NOMO-1 (cell line): ENCODE measurements at regions not wholly inside any gene's neighbourhood (a gene's known extent, or its start where the extent isn't known, plus 50 kb on each side); places are given as distances from the start of the nearest gene placed in this dataset.
A peak's percentile ranks its signal among the peaks of the same experiment; 100 is the strongest.

Experiments
- DNase-seq, 2 experiments: peaks; one replicate each; lab custom pipeline; 2025; ENCODE audit not compliant: unreplicated experiment in 2 of 2; lab: John Stamatoyannopoulos, UW

DNA sequence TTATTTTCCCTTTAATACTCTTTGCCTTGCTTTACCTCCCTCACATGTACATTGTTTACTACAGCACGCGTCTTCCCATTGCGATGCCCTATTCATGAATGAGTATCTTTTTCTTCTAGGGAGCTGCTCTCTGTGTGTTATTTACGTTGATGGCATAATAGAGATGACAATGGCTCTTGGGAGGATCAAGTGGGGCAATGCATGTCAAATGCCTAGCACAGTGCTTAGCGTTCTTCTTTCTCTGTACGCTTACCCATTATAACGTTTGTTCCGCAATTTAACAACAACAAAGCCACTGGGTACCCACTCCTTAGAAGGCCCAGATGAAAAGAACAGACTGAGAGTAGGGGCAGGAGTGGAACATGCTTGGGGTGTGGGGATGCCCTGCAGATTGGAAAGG is 271.6 kb upstream of the TNRC6C start:
- no peak for DNase-seq

DNA sequence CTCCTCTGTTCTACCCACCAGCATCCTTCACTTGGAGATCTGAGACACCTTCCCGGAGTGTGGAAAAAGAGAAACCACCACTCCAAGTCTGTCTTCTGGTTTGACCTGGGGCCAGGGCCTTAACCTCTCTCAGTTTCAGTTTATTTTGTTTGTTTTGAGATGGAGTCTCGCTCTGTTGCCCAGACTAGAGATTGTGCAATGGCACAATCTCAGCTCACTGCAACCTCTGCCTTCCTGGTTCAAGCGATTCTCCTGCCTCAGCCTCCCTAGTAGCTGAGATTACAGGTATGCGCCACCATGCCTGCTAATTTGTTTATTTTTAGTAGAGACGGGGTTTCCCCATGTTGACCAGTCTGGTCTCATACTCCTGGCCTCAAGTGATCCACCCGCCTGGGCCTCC is 271.1 kb upstream of the TNRC6C start:
- DNase-seq: no peak

DNA sequence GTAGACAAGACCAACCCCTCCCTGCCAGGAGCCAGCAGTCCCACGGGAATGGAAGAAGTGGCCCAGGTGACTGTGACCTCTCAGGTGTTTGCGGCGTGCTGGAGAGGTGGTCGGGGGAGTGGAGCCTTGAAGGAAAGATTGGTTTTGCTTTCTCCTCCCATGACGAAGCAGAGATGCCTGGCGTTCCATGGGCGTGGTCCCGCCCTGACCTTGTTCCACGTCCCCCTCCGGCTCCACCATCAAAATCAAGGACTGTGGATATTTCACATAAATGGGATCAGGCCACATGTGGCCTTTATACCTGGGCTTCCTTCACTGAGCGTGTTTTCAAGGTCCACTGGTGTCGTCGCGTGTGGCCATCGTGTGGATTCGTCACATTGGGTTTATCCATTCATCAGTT is 270.6 kb upstream of the TNRC6C start:
- DNase-seq: no peak

DNA sequence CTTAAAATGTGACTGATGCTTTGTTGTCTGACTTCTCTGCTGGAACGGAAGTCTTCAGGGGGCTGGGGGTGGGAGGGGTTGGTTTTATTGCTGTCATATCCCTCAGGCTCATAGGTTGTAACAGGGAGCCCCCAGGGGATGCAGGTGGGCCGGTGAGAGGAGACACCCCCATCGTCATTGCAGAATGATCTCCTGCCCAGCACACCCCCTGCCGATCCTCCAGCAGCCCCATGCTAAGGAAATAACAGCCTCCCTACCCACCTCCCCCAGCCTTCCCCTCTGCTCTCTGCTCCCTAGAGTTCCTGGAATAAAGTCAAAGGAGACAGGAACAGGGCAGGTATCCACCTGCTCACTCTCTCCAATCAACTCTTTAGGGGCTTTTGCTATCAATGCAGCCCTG is 270.1 kb upstream of the TNRC6C start:
- no peak for DNase-seq

DNA sequence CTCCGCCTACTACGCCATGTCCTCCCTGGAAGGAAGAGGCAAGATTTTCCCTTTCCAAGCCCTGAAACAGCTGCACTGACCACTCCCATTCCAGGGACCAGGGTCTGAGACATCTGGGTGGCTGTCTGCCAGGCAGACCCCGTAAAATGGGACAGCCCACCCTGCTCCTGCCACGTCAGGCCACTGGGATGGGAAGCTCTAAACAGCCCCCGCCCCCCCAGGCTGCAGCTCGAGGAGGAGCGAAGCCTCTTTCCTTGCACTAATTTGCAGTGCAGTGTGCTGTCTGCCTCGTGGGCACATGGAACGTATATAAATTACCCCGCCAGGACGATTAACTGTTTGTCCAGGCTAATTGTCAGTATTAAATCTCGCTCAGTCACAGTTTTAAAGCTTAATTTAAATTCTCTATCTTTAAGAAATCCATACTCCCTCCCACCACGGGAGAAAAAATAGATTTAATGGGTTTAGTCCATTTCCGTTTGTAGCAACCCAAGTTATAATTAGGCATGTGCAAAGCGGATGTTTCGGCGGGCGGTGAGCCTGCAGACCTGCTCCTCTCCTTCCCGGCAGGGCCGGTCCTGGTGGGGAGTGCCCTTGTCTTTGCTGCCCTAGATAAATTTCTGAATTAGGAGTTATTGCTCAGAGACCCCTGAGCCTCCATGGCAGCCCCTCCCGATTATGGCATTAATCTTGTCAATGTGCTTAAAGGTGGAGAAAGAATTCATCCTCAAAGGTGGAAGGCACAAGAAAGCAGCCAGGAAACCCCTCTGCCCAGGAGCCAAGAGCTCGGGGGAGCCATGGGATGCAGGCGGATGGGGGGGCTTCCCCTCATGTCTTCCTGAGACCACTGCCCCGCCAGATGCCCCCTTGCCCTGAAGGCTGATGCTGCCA is 268.0 kb upstream of the TNRC6C start:
- peak; percentile 84 to 89 for DNase-seq

DNA sequence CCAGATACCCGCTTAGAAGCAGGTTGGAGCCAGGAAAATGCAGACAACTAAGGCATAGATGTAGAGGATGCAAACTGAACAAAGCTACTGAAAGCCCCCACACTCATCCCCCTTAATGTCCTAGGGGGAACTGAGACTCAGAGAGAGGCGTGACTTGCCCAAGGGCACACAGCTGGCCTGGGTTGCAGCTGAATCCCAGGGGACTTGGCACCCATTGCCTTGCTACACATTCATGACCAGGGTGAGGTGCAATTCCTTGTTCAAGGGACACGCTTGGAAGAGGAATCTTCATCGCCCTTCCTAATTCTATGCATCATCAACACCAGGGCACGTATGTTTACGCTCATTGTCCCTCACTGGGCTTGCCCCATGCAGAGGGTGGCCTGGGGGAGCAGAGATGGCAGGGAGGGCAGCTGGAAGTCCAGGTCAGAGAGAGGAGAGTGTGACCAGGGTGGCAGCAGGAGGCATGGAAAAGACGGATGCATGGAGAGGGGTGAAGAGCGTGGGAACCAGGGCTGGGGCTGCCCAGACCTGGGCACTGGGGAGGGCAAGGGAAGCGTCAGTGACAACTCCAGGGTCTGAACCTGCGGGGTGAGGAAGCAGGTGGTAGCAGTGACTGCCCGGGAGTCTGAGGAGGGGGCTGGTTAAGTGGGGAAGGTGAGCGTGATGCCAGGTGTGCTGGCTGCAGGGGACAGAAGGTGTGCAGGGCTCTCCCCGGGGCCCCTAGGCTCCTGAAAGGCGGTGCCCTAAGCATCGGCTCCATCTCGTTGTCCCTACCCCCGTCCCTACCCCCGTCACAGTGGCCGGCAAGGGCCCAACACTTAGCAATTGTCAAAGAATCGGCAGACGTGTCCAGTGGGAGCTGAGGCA is 267.1 kb upstream of the TNRC6C start:
- DNase-seq: no peak

DNA sequence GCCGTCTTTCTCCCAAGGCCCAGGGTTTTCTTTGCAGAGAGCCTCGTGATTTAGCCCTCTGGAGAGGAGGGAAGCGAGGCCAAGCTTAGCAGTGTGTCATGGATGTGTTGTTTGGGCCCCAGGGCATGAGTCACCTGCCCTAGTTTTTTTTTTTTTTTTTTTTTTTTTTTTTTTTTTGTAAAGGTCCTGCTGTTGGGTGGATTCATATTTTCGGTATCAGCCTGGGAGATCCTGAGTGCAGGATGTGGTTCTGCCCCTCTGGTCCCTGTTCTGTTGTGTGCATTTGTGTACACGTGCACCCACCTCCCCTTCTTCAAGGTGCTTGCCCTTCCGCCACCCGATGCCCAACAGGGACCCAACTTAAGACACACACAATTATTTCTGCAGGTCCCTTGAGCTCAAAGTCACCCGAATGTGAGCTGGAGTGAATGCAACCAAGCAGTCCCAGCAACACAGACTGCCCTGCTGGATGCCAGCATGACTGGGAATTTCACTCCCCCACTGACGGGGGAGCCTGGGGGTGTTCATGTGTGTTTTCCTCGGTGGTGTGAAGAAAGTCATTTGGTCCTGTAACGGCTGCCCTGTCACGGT is 265.8 kb upstream of the TNRC6C start:
- no peak for DNase-seq

DNA sequence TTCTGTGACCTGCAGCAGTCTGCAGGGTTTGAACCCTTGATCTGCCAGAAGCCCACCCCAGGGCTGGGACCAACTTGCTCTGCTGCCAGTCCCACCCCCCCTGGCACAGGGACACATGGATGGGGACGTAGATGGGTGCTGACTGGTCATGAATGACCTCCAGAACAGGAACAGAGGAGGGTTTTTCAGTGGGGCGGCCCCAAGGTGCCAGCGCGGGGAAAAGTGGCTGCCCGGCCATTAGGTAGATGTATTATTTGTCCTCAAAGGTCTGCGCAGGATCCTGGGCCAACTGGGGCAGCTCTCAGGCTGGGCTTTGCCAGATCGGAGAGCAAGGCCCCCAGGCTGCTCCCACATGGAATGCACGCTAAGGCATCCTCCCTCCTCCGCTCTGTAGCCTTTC is 265.2 kb upstream of the TNRC6C start:
- no peak for DNase-seq

DNA sequence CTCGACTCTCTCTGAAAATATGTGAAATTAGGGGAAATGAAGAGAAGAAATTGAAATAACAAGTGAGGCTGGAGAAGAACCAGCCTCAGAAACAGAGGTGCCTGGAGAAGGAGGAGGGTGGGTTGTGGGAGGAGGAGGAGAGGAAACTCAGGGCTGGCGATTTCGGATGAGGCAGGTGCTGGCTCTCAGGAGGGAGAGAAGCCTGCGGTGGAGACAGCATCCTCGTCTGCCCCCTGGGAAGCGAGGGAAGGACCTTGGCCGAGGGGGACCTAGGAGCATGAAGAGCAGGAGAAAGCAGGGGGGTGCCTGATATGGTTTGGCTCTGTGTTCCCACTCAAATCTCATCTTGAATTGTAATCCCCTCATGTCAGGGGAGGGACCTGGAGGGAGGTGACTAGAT is 264.7 kb upstream of the TNRC6C start:
- DNase-seq: no peak

DNA sequence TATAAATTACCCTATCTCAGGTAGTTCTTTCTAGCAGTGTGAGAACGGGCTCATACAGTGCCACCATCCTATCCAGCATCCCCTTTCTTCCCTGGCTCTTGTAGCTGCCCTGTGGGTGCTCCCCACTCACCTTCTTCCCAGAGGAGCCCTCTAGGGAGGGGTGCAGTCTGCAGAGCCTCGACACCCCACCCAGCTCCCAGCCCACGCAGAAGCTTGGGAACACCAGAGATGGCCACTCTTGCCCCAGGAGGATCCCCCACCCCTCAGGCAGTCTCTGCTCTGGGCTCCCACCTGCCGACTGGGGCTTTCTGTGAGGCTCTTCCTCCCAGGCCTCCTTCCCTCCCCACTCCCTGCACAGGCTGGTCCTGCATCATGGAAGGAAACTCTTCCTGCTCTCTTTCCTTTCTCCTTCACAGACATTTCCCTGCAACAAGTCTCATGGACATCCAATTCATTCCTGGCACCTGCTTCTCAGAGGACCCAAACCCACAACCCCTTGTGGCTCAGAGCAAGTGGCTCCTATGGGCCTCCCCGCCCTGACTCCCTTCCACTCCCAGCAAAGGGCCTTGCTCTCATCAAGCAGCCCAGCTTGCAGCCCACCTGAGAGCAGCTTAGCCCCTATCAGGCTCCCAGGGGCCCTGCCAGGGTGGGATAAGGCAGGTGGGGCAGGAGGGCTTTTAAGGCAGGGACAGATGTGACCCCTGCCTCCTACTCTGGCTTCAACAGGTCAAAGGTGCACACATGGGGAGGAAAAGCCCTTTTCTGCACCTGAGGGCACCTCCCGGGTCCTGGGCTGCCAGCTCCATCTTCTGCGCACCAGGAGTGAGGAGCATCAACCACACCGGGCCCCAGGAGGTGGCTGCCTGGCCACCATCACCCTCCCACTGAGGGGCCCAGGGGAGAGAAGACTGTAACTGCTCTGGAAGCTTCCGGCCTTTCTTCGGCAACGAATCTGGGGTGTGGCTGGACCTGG is 263.8 kb upstream of the TNRC6C start:
- no peak for DNase-seq

DNA sequence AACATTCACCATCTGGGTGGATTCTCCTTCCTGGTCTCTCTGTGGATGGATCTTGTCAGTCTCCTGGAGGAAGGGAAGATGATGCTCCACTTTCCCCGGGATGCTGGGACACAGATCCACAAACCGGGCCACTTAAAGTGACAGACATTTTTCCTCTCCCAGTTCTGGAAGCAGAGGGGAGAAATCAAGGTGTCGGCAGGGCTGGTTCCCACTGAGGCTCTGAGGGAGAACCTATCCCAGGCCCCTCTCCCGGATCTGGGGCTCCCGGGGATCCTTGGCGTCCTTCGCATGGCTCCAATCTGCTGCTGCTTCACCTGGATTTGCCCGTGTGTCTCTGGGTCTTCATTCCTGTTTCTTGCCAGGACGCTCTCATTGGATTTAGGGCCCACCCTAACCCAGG is 263.1 kb upstream of the TNRC6C start:
- no peak for DNase-seq

DNA sequence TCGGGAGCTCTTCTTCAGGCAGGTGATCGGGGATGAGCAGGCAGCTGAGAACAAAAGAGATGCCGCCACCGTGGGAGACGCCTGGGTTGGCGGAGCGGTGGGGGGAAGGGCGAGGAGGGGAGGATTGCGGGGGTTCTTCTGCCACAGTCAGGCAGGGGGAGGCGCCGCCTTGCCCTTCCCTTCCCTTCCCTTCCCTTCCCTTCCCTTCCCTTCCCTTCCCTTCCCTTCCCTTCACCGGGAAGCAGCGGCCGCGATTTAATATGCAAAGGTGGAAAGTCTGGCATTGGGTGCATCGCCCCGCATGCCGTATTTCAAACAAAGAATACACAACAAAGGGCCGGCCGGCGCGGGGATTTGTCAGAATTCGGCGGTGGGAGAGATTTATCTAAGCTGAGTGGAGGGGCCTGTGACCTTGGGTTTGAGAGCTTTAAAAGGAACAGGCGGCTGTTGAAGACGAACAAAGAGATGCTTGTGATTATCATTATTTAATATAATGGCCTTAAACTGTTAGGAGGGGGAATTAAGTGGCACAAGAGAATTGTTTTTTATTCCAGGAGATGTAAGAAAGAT is 262.3 kb upstream of the TNRC6C start:
- DNase-seq: no peak

DNA sequence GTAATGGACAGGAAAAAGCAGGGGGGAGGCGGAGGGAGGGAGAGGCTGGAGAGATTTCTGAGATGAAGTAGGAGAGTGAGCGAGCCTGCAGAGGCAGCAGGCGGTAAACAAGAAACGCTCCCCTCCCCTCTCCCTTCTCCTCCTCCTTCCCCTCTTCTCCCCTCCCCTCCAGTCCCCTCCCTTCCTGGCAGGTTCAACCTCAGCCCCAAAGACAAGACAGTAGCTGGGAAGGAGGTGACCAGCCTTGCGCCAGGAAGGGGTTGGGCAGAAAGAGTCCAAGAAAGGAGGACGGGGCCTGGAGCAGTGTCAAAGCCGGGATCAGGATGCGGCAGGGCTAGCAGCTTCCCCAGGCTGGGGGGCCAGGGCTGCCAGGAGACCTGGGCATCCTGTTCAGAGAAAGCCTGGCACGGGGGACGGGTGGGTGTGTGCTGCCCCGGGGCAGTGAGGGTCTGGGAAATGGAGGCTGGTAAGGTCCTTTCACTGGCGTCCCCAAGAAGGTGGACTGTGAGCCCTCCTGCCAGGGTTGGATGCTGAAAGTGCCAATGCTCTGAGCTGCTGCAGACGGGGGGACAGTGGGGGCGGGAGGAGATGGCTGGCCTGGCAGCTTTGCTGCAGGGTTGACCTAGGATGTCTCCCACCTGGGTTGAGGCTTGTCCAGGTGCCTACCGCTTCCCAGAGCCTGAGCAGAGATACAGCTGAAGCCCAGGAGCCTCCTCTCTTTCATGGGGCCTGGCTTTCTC is 261.6 kb upstream of the TNRC6C start:
- no peak for DNase-seq

DNA sequence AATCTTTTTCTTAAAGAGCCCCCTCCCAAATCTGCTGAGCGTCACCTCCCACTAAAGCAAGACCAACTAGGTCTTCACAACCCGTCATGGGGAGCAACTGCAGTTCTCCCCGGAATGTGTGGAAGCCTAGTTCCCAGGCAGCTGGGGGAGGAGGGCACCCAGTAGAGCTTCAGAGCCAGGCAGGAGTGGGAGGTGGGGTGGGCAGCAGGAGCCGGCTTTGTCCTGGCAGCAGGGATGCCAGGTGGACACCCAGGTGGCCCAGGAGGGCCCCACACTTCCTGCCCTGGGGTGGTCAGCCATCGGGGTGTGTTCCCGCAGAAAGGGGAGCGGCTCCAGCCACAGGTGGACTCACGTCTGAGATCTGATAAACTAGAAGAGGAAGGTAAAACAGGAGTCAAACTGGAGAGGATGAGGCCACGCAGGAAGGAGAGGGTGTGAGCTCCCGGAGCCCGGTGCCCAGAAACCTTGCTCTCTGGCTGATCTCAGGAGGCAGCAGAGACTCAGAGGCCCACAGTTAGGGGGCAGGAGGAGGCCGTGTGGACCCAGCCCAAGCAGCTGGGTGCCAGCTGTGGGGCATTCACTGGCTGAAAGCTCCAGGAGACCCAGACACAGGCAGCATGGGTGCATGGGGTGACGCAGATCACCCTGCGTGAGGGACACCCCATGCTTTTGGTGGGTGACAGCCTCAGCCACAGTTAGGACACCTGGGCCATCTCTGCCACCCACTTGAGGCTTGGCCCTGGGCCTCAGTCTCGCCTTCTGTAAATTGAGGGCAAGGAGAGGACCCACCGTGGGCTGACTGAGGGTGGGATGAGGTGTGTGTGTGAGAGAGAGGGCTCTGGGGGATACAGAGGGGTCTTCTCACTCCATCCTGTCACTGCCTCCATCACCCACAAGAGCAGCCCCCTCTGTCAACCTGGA is 260.8 kb upstream of the TNRC6C start:
- DNase-seq: no peak

DNA sequence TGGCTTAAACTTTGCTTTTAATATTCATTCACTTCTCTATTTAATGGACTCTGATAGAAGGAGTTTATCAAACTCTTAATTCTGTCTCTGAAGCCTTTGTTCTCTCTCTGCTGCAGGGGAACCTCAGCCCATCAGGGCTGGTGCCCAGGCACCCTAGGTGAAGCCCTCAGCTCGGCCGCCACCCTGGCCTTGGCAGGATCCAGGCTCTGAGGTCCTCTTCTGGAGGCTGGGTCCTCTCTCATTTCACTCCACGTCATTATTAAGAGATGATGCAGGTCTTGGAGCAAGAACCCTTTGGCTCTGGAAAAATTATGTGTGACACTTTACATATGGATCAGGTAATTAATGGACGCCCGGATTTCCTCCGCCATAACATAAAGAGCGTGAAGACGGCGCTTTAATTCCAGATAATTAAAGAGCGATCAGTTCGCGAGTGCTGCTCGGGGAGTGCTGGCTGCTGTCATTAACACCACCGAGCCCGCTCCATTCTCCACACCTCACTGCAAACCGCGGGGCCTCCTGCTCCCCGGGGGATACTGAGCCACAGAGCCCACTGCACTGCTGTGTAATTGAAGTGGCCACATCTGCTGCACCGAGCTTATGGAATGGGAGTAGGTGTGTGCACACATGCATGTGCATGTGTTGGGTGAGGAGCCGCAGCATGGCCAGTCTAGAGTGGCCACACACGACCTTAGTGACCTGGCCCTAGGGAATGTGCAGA is 259.4 kb upstream of the TNRC6C start:
- DNase-seq: no peak

DNA sequence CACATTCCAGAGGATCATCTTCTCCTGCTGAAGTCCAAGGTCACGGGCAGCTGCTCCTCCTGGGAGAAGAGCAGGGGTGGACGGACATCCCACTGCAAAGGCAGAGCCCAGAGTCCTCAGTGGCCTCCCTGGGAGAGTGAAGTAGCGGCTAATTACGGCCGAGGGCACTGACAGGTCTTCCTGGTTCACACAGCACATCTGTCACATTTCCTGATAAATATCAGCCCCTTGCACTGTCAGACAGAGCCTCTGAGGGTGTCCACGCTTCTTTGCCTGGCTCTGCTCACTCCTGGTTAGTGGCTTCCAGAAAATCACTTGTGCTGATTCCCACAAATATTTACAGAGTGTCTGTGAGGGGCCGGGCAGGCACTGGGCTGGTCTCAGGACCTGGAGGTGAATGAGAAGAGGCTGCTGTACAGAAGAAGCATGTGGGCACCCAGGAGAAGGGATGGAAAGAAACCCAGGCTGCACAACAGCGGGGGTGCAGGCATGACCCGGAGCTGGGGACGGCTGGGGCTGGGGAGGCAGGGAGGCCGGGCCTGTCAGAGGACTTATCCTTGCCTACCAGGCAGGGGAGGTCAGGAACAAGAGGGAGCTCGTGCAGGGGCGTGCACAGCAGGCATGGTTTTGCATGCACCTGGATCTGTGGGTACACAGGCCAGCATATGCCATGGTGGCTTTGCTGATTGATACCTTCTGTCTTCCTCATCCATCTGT is 258.2 kb upstream of the TNRC6C start:
- DNase-seq: no peak

DNA sequence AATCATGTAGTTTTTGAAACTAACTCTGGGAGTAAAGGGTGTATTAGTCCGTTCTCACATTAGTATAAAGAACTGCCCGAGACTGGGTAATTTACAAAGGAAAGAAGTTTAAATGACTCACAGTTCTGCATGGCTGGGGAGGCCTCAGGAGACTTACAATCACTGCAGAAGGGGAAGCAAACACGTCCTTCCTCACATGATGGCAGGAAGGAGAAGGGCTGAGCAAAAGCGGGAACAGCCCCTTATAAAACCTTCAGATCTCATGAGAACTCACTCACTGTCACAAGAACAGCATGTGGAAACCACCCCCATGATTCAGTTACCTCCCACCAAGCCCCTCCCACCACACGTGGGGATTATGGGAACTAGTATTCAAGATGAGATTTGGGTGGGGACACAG is 256.5 kb upstream of the TNRC6C start:
- DNase-seq: no peak
